Kidney (tissue), 13 donors: ENCODE measurements at regions not wholly inside any gene's neighbourhood (a gene's known extent, or its start where the extent isn't known, plus 50 kb on each side); places are given as distances from the start of the nearest gene placed in this dataset.

Experiments used
- DNase-seq, 5 donors: peaks; one replicate each; pipeline ENCODE4 v3.0.0-alpha.2; 2013 to 2020
- FAIRE-seq: peaks from 2 replicates; lab custom pipeline; 2012; peaks lifted over from hg19 to GRCh38; lab: Jason Lieb, UNC
- H3K27ac ChIP-seq, 2 donors: one replicate each; pipeline ENCODE4 v1.7.0; 2013; ENCODE audit warnings: low read depth in 2 of 2, low read length in 2 of 2, inconsistent platforms in 1 of 2
- H3K27me3 ChIP-seq: one replicate; pipeline ENCODE4 v1.7.1; 2013; ENCODE audit warnings: low read length, inconsistent platforms; ENCODE audit not compliant: control insufficient read depth, insufficient read depth
- H3K36me3 ChIP-seq, 3 donors: one replicate each; pipeline versions ENCODE4 v1.7.0 to v1.7.1; 2013; ENCODE audit warnings: low read length in 3 of 3, control low read depth in 1 of 3, inconsistent platforms in 1 of 3; ENCODE audit not compliant: insufficient read depth in 3 of 3, control insufficient read depth in 2 of 3
- H3K4me1 ChIP-seq, 3 donors: one replicate each; pipeline versions ENCODE4 v1.7.0 to v1.7.1; 2013; ENCODE audit warnings: low read length in 3 of 3, inconsistent platforms in 1 of 3, low read depth in 1 of 3; ENCODE audit not compliant: control insufficient read depth in 2 of 3, insufficient read depth in 2 of 3
- H3K4me3 ChIP-seq, 3 donors: one replicate each; pipeline versions ENCODE4 v1.7.0 to v1.8.1; 2013; ENCODE audit warnings: low read length in 3 of 3, control low read depth in 1 of 3, inconsistent platforms in 1 of 3
- H3K9ac ChIP-seq, 3 donors: one replicate each; pipeline versions ENCODE4 v1.7.0 to v1.7.1; 2013; ENCODE audit warnings: low read length in 3 of 3, control low read depth in 1 of 3, inconsistent platforms in 1 of 3
- H3K9me3 ChIP-seq, 3 donors: one replicate each; pipeline versions ENCODE4 v1.7.0 to v1.7.1; 2013; ENCODE audit warnings: low read length in 3 of 3, control low read depth in 1 of 3, inconsistent platforms in 1 of 3; ENCODE audit not compliant: control insufficient read depth in 2 of 3, insufficient read depth in 1 of 3
- intact Hi-C: fragments of 100-400 bp; cut with DNase I; formaldehyde crosslinking; loops from one replicate; pipeline ENCODE4 v1.11.1; 2022
- TF ChIP-seq, protein P1 (sequence below): IDR thresholded peaks from 3 replicates; pipeline ENCODE4 v1.5.1; 2012; ENCODE audit warnings: mild to moderate bottlenecking, moderate library complexity, borderline replicate concordance; ENCODE audit not compliant: insufficient read depth; ENCODE audit errors: extremely low read depth
- donor health status: control.
- donor health status: control.
- donor health status: control.
- donor health status: control.
- donor health status: control.
- donor health status: DM: yes; HTN: yes; CAD: no.
- donor health status: Normal renal cell carcinoma (clear cell type).

DNA sequence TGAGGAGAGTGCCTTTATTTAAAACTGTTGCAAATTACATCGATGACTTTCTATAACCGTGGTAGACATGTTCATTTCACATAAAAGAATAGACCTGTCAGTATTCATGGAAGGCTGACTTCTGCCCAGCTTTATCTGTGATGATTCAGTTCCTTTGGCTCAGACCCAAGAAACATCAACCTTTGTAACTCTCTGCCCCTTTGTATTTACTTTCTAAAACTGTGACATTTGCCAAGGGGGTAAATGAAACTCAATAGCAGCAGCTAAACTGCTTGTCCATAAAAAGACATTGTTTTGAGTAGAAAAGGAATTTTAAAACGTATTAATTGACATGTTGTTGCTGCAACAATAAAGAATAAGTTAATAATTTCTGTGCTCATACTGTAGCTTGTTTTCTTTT is 137.8 kb upstream of the ANKH start:
- H3K9me3 ChIP-seq, result no peaks in the 10 kb centered on the region
- no peak overlapping the region for H3K4me3 ChIP-seq
- H3K27ac ChIP-seq, result no peak overlapping the region
- TF ChIP-seq, protein P1, sequence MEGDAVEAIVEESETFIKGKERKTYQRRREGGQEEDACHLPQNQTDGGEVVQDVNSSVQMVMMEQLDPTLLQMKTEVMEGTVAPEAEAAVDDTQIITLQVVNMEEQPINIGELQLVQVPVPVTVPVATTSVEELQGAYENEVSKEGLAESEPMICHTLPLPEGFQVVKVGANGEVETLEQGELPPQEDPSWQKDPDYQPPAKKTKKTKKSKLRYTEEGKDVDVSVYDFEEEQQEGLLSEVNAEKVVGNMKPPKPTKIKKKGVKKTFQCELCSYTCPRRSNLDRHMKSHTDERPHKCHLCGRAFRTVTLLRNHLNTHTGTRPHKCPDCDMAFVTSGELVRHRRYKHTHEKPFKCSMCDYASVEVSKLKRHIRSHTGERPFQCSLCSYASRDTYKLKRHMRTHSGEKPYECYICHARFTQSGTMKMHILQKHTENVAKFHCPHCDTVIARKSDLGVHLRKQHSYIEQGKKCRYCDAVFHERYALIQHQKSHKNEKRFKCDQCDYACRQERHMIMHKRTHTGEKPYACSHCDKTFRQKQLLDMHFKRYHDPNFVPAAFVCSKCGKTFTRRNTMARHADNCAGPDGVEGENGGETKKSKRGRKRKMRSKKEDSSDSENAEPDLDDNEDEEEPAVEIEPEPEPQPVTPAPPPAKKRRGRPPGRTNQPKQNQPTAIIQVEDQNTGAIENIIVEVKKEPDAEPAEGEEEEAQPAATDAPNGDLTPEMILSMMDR, result no peak
- DNase-seq (peak in 2 of 5 donors; percentile 37 to 70), FAIRE-seq (peak; percentile 33)
- H3K36me3 ChIP-seq, result no peaks in the 10 kb centered on the region
- intact Hi-C loops, result loop anchor here (5.0 kb wide), 1 partner anchor 282 kb away; no protein-coding TSS in a partner anchor
- no peaks in the 10 kb centered on the region for H3K27me3 ChIP-seq
- H3K9ac ChIP-seq, result no peak overlapping the region
- peaks cover 0 to 4% (median 0%) of the 10 kb centered on the region in 3 donors for H3K4me1 ChIP-seq

DNA sequence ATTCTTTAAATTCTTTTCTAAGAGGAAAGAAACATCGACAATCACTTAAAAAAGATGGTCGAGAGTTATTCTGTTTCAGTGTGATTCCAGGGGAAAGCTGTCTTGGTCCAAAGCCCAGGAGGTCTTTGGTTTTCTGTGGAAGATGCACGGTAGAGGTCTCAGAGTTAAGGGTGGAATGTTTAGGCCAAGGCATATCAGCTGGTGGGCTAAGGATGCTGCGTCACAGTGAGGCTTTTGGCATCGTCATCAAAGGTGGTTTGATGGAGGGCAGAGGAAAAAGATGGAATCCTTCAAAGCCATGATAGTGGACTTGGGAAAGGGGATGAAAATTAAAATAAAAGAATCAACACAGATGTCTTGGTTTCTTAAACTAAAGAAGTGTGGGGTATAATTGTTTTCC is 137.3 kb upstream of the ANKH start:
- H3K9ac ChIP-seq, result no peak overlapping the region
- intact Hi-C loops, result loop anchor here (5.0 kb wide), 1 partner anchor 282 kb away; no protein-coding TSS in a partner anchor
- no peak for FAIRE-seq

DNA sequence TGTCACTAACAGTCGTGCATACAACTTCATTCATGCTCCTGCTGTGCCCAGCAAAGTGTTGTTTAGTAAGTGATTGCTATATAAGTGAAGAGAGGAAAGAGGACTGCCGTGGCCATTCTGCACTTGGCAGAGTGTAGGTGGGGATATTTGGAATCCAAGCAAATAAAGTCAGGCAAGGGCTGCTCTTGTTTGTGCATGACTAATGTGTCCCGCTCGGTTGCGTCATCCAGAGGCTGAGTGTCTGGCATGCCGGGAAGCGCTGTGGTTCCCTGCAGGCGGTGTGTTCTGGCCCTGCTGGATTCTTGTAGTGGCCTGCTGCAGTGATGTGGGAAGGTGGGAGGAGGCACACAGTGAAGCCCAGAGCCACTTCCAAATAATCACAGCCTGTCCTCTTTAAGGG is 136.9 kb upstream of the ANKH start:
- intact Hi-C loops, result loop anchor here (5.0 kb wide), 1 partner anchor 281 kb away; no protein-coding TSS in a partner anchor
- H3K36me3 ChIP-seq, result no peaks in the 10 kb centered on the region
- H3K4me3 ChIP-seq, result no peak overlapping the region
- FAIRE-seq, result no peak
- no peaks in the 10 kb centered on the region for H3K27me3 ChIP-seq
- peak in 3 of 5 donors; percentile 13 to 95 (median 32) for DNase-seq
- TF ChIP-seq, protein P1, result peak; percentile 2
- no peak overlapping the region for H3K27ac ChIP-seq
- peaks cover 0 to 4% (median 0%) of the 10 kb centered on the region in 3 donors for H3K4me1 ChIP-seq
- no peaks in the 10 kb centered on the region for H3K9me3 ChIP-seq
- no peak overlapping the region for H3K9ac ChIP-seq

More for the DNA sequence above, 137.3 kb upstream of the ANKH start:
- Histone ChIP-seq H3K4me1 (peaks cover 0 to 4% (median 0%) of the 10 kb centered on the region in 3 donors), H3K27ac (no peak overlapping the region), H3K36me3 (no peaks in the 10 kb centered on the region), H3K9me3 (no peaks in the 10 kb centered on the region), H3K4me3 (no peak overlapping the region), H3K27me3 (no peaks in the 10 kb centered on the region)
- TF ChIP-seq, protein P1, result no peak
- no peak for DNase-seq

DNA sequence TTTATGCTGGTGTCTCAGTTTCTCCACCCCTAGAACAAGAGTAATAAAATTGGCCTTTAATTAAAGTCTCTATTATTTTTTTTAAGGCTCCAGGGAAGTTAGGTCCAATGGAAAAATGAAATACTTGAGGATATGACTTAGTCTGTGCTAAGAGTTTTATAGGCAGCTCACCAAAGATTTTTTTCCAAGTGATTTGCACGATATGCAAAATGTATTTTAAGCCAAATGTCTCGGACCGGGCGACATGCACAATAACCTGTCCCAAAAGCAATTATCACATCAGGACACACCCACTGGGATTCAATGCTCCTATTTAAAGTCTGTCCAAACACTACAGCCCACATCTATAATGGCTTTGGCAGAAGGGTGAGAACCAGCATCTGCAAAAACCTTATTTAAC is 136.1 kb upstream of the ANKH start:
- no peaks in the 10 kb centered on the region for H3K9me3 ChIP-seq
- H3K4me3 ChIP-seq, result no peak overlapping the region
- FAIRE-seq (no peak), DNase-seq (no peak)
- TF ChIP-seq, protein P1, result no peak
- H3K4me1 ChIP-seq, result peaks cover 0 to 4% (median 0%) of the 10 kb centered on the region in 3 donors
- H3K27me3 ChIP-seq, result no peaks in the 10 kb centered on the region
- intact Hi-C loops, result loop anchor here (5.0 kb wide), 1 partner anchor 280 kb away; no protein-coding TSS in a partner anchor
- H3K9ac ChIP-seq, result no peak overlapping the region
- no peak overlapping the region for H3K27ac ChIP-seq
- H3K36me3 ChIP-seq, result no peaks in the 10 kb centered on the region
